ENCODE measurements at regions not wholly inside any gene's neighbourhood (a gene's known extent, or its start where the extent isn't known, plus 50 kb on each side); places are given as distances from the start of the nearest gene placed in this dataset.

GRCh38 chr4:11715753-11716521 lies 287.2 kb upstream of the HS3ST1 start:
- RAD21 ChIA-PET (ENCODE audit: low non-redundant PET in 1 of 2, low total read pairs in 2 of 2, uncharacterized antibody in 2 of 2, unreplicated experiment in 2 of 2): no interaction called here
- BruUV-seq (replicated peaks): no TSS peak
- Histone ChIP-seq H3K27ac (ENCODE audit: low read depth, low read length) (no peak overlapping the region), H3K9me2 (ENCODE audit: insufficient read depth) (no peaks in the 10 kb centered on the region), H3K79me2 (ENCODE audit: insufficient read depth, low read length) (peaks cover 7% of the 10 kb centered on the region; the same call in 1 of the 2 replicates), H3K36me3 (ENCODE audit: control insufficient read depth in 1 of 2, insufficient read depth in 2 of 2, low read length in 2 of 2) (peaks cover 0 to 42% of the 10 kb centered on the region in 2 experiments; a peak in 2 of 4 replicates), H2AFZ (ENCODE audit: low read depth, low read length, poor library complexity, severe bottlenecking) (peak overlapping the region; percentile 26), H3K4me2 (ENCODE audit: low read length) (no peak overlapping the region), H3K4me1 (ENCODE audit: control insufficient read depth in 1 of 2, insufficient read depth in 2 of 2, low read length in 2 of 2) (peaks cover 5 to 30% of the 10 kb centered on the region in 2 experiments; a peak in 3 of 4 replicates), H3K27me3 (ENCODE audit: insufficient read depth, low read length) (no peaks in the 10 kb centered on the region), H3K9me3 (ENCODE audit: control insufficient read depth in 1 of 2, insufficient read depth in 1 of 2, low read depth in 1 of 2, low read length in 2 of 2) (peaks cover 0 to 6% of the 10 kb centered on the region in 2 experiments; a peak in 1 of 4 replicates), H3K9ac (ENCODE audit: low read length) (no peak overlapping the region), H3K4me3 (replicated peaks in 1 of 2; ENCODE audit: low read depth in 1 of 2, low read length in 2 of 2) (no peak overlapping the region), H4K20me1 (ENCODE audit: insufficient read depth) (no peaks in the 10 kb centered on the region)
- intact Hi-C loops (cut with micrococcal nuclease): no loop called here
- TF ChIP-seq CBX3 (IDR thresholded peaks at IDR 0.05; ENCODE audit: low read depth) (0 out of 2 replicates have a peak, but pooled peaks have one; percentile 15), SRF (IDR thresholded peaks at IDR 0.05; ENCODE audit: low read depth) (no peak)
- CTCF ChIA-PET: no interaction called here
- POLR2A ChIA-PET: no interaction called here
- ATAC-seq (peak; percentile 42; the same call in 1 of the 2 replicates), DNase-seq (ENCODE audit: low read depth, low spot score) (no peak)

GRCh38 chr4:11710453-11711093 lies 281.9 kb upstream of the HS3ST1 start:
- no TSS peak for BruUV-seq (replicated peaks)
- Histone ChIP-seq H3K4me2 (ENCODE audit: low read length) (peak overlapping the region; percentile 2; the same call in 1 of the 2 replicates), H4K20me1 (ENCODE audit: insufficient read depth) (no peaks in the 10 kb centered on the region), H3K9ac (ENCODE audit: low read length) (peak overlapping the region; percentile 24), H3K9me2 (ENCODE audit: insufficient read depth) (no peaks in the 10 kb centered on the region), H3K36me3 (ENCODE audit: control insufficient read depth in 1 of 2, insufficient read depth in 2 of 2, low read length in 2 of 2) (peaks cover 0 to 19% of the 10 kb centered on the region in 2 experiments; a peak in 2 of 4 replicates), H2AFZ (ENCODE audit: low read depth, low read length, poor library complexity, severe bottlenecking) (no peak overlapping the region), H3K27ac (ENCODE audit: low read depth, low read length) (peak overlapping the region; percentile 45; the same call in 1 of the 2 replicates), H3K4me3 (replicated peaks in 1 of 2; ENCODE audit: low read depth in 1 of 2, low read length in 2 of 2) (no peak overlapping the region), H3K9me3 (ENCODE audit: control insufficient read depth in 1 of 2, insufficient read depth in 1 of 2, low read depth in 1 of 2, low read length in 2 of 2) (no peaks in the 10 kb centered on the region; a peak in 1 of 4 replicates), H3K4me1 (ENCODE audit: control insufficient read depth in 1 of 2, insufficient read depth in 2 of 2, low read length in 2 of 2) (peaks cover 9 to 36% of the 10 kb centered on the region in 2 experiments; a peak in 3 of 4 replicates), H3K27me3 (ENCODE audit: insufficient read depth, low read length) (no peaks in the 10 kb centered on the region), H3K79me2 (ENCODE audit: insufficient read depth, low read length) (no peaks in the 10 kb centered on the region)
- ATAC-seq: no peak
- POLR2A ChIA-PET: interaction anchor here (1.4 to 1.7 kb wide), 3 partner anchors 12 to 78 kb away, joined by 5 to 8 read pairs (median 5); no protein-coding TSS in a partner anchor
- RAD21 ChIA-PET (ENCODE audit: low non-redundant PET in 1 of 2, low total read pairs in 2 of 2, uncharacterized antibody in 2 of 2, unreplicated experiment in 2 of 2): no interaction called here
- CTCF ChIA-PET: no interaction called here
- DNase-seq (ENCODE audit: low read depth, low spot score): no peak
- intact Hi-C loops (cut with micrococcal nuclease): no loop called here
- peak; percentile 38; the same call in 1 of the 2 replicates for TF ChIP-seq SP1 (IDR thresholded peaks at IDR 0.05; ENCODE audit: low read depth)
- no peak for TF ChIP-seq POLR2AphosphoS5 (IDR thresholded peaks at IDR 0.05; ENCODE audit: low read depth, low read length)
- TF ChIP-seq ZNF274 (IDR thresholded peaks at IDR 0.05; ENCODE audit: low read depth, low read length): no peak
- TF ChIP-seq RAD21 (IDR thresholded peaks at IDR 0.05; ENCODE audit: low read depth): no peak
- TF ChIP-seq POLR2A (IDR thresholded peaks at IDR 0.05; ENCODE audit: borderline replicate concordance, extremely low read depth, insufficient read depth, insufficient read length): no peak
- TF ChIP-seq, protein P1, sequence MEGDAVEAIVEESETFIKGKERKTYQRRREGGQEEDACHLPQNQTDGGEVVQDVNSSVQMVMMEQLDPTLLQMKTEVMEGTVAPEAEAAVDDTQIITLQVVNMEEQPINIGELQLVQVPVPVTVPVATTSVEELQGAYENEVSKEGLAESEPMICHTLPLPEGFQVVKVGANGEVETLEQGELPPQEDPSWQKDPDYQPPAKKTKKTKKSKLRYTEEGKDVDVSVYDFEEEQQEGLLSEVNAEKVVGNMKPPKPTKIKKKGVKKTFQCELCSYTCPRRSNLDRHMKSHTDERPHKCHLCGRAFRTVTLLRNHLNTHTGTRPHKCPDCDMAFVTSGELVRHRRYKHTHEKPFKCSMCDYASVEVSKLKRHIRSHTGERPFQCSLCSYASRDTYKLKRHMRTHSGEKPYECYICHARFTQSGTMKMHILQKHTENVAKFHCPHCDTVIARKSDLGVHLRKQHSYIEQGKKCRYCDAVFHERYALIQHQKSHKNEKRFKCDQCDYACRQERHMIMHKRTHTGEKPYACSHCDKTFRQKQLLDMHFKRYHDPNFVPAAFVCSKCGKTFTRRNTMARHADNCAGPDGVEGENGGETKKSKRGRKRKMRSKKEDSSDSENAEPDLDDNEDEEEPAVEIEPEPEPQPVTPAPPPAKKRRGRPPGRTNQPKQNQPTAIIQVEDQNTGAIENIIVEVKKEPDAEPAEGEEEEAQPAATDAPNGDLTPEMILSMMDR (IDR thresholded peaks at IDR 0.05 in 2 of 3, conservative IDR thresholded peaks at IDR 0.05 in 1 of 3; ENCODE audit: borderline replicate concordance in 1 of 3, insufficient read depth in 1 of 3, low read depth in 2 of 3, low read length in 2 of 3): no peak
- TF ChIP-seq, protein P2, sequence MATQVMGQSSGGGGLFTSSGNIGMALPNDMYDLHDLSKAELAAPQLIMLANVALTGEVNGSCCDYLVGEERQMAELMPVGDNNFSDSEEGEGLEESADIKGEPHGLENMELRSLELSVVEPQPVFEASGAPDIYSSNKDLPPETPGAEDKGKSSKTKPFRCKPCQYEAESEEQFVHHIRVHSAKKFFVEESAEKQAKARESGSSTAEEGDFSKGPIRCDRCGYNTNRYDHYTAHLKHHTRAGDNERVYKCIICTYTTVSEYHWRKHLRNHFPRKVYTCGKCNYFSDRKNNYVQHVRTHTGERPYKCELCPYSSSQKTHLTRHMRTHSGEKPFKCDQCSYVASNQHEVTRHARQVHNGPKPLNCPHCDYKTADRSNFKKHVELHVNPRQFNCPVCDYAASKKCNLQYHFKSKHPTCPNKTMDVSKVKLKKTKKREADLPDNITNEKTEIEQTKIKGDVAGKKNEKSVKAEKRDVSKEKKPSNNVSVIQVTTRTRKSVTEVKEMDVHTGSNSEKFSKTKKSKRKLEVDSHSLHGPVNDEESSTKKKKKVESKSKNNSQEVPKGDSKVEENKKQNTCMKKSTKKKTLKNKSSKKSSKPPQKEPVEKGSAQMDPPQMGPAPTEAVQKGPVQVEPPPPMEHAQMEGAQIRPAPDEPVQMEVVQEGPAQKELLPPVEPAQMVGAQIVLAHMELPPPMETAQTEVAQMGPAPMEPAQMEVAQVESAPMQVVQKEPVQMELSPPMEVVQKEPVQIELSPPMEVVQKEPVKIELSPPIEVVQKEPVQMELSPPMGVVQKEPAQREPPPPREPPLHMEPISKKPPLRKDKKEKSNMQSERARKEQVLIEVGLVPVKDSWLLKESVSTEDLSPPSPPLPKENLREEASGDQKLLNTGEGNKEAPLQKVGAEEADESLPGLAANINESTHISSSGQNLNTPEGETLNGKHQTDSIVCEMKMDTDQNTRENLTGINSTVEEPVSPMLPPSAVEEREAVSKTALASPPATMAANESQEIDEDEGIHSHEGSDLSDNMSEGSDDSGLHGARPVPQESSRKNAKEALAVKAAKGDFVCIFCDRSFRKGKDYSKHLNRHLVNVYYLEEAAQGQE (IDR thresholded peaks at IDR 0.05; ENCODE audit: low read depth): no peak
- TF ChIP-seq ELF1 (IDR thresholded peaks at IDR 0.05; ENCODE audit: borderline replicate concordance, low read depth): peak; percentile 34; the same call in 1 of the 2 replicates
